ENCODE measurements at regions not wholly inside any gene's neighbourhood (a gene's known extent, or its start where the extent isn't known, plus 50 kb on each side); places are given as distances from the start of the nearest gene placed in this dataset.

DNA sequence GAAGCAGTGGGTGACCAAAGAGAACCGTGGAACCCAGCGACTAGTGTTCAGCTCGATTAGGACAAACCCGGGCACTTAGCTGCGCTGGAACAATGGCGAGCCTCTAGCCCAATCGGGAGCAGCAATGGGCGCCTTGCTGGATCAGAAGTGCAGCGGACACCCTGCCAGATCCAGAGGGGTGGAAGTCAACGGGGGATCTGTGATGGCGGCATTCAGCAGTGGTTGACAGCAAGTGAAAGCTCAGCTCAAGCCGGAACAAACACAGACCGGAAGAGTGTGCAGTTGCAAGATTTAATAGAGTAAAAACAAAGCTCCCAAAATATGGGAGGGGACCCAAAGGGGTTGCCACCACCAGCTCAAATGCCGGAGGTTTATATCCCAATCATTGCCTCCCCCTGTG lies 478.7 kb upstream of the REG3G start:
- TF ChIP-seq, protein P1, sequence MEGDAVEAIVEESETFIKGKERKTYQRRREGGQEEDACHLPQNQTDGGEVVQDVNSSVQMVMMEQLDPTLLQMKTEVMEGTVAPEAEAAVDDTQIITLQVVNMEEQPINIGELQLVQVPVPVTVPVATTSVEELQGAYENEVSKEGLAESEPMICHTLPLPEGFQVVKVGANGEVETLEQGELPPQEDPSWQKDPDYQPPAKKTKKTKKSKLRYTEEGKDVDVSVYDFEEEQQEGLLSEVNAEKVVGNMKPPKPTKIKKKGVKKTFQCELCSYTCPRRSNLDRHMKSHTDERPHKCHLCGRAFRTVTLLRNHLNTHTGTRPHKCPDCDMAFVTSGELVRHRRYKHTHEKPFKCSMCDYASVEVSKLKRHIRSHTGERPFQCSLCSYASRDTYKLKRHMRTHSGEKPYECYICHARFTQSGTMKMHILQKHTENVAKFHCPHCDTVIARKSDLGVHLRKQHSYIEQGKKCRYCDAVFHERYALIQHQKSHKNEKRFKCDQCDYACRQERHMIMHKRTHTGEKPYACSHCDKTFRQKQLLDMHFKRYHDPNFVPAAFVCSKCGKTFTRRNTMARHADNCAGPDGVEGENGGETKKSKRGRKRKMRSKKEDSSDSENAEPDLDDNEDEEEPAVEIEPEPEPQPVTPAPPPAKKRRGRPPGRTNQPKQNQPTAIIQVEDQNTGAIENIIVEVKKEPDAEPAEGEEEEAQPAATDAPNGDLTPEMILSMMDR (IDR thresholded peaks at IDR 0.05; ENCODE audit: low read depth, low read length, missing control alignments), result no peak
- no peak overlapping the region for H3K4me3 ChIP-seq (ENCODE audit: low read depth, low read length)
- DNase-seq (ENCODE audit: low read depth), result no peak
- in situ Hi-C loops (cut with HindIII; ENCODE audit: low sequenced_read_pairs), result no loop called here

DNA sequence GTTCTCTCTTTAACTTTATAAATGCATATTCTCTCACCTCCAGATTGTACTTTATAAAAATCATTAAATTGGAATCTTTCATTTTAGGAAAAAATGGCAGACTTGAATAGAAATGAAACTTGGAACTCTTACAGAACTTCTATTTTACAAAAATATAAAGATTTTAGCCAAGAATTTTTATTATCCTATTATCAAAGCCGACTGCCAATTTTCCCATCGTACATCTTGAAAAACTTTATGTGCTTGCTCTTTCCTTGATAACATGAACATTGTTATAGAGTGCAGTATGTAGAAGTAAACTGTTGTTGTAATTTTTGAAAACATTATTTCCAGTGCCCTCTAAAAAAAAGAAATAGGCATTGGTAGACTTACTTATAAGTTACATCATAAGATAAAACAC lies 475.7 kb upstream of the REG3G start:
- H3K4me3 ChIP-seq (ENCODE audit: low read depth, low read length), result no peak overlapping the region
- in situ Hi-C loops (cut with HindIII; ENCODE audit: low sequenced_read_pairs), result no loop called here
- TF ChIP-seq, protein P1 (IDR thresholded peaks at IDR 0.05; ENCODE audit: low read depth, low read length, missing control alignments), result no peak
- DNase-seq (ENCODE audit: low read depth), result no peak

DNA sequence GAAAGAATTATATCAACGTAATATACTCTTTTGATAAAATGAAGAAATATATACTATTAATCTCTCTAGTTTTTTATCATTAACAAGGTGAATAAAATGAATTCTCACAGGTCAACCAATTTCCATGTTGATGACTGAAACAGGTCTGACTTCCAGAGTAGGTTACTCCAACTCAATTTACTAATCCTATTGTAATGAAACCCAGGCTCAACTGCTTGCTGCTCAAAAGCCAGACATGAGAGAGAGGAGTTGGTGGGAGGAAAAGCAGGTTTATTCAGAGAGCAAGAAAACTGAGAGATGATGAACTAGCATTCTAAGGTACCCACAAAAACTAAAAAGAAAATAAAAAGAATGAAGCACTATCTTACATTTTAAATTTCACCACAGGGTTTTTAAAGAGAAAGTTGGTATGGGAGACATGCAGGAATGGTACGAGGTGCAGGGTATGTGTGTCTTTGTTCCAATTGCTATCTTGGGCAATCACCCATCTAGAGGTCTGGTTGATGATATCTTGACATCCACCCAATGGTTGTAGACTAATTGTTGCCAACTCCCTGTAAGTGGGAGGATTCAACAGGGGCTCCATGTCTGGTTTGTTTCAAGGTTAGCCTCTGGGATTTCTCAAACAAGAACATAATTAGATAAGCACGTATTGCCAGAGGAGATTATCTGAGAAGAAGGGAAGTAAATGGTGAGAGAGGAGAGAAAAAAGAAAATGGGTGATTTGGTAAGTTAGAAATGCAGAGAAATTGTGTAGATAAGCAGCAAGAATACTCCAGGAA lies 471.4 kb upstream of the REG3G start:
- TF ChIP-seq, protein P1 (IDR thresholded peaks at IDR 0.05; ENCODE audit: low read depth, low read length, missing control alignments), result no peak
- in situ Hi-C loops (cut with HindIII; ENCODE audit: low sequenced_read_pairs), result no loop called here
- no peak for DNase-seq (ENCODE audit: low read depth)
- no peak overlapping the region for H3K4me3 ChIP-seq (ENCODE audit: low read depth, low read length)

DNA sequence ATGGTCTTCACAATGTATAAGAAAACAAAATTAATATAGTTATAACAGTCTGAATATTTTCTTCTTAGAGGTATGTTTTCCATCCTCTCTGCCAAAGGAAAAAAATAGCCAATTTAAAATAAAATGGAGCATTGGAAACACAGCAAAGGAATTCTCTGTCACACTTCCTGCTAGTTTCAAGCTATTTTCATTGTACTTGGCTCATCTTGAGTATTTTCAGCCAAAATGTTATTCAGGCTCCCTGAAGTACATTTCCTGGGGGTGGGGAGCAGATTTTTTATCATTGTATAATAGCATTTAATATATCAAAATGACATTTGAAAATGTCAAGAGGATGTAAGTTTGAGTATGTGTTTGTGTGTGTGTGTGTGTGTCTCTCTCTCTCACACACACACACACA lies 463.6 kb upstream of the REG3G start:
- TF ChIP-seq, protein P1 (IDR thresholded peaks at IDR 0.05; ENCODE audit: low read depth, low read length, missing control alignments), result no peak
- H3K4me3 ChIP-seq (ENCODE audit: low read depth, low read length), result no peak overlapping the region
- in situ Hi-C loops (cut with HindIII; ENCODE audit: low sequenced_read_pairs), result no loop called here
- DNase-seq (ENCODE audit: low read depth), result no peak

DNA sequence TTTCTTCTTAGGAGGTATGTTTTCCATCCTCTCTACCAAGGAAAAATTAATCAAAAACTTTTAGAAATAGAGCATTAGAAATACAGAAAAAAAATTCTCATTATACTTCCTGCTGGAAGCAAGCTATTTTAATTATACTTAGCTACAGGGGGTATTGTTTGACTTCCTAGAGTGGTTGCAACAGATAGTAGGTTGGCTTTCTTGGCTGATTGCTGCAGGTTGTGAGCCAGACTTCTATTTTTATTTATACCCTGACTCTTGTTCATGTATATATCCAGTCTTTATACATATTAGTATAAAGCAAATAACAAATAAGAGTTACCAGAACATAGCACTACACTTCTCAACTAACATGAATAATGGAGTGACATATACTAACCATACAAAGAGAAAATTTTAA lies 460.8 kb upstream of the REG3G start:
- DNase-seq (ENCODE audit: low read depth), result no peak
- H3K4me3 ChIP-seq (ENCODE audit: low read depth, low read length), result no peak overlapping the region
- TF ChIP-seq, protein P1 (IDR thresholded peaks at IDR 0.05; ENCODE audit: low read depth, low read length, missing control alignments), result no peak
- in situ Hi-C loops (cut with HindIII; ENCODE audit: low sequenced_read_pairs), result no loop called here

DNA sequence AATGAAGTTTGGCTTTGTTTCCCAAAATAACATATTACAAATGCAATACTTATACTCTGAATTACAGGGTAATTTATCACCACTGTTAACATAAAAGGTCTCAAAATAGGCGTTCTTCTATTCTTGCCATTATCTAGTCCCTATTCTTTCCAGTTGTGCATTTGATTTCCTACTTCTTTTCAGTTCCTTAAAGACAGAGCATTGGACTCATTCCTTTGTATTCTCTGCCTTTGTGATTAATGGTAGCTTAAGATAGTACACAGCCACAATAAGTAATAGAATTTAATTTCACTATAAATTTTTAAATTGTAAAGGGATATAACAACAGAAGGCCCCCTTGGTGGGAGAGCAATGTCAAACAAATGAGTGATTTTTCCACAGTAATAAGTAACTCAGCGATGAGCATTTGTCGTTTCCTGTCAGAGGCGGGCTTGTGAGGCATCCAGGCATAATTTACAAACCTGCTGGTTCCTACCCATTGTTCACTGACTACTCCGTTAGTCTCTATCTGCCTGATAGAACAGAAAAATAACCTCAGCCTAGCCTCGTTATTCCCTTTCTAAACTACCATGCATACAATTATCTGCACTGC lies 456.6 kb upstream of the REG3G start:
- H3K4me3 ChIP-seq (ENCODE audit: low read depth, low read length), result no peak overlapping the region
- DNase-seq (ENCODE audit: low read depth), result no peak
- in situ Hi-C loops (cut with HindIII; ENCODE audit: low sequenced_read_pairs), result no loop called here
- TF ChIP-seq, protein P1 (IDR thresholded peaks at IDR 0.05; ENCODE audit: low read depth, low read length, missing control alignments), result no peak
